NT2/D1 (cell line): ENCODE measurements at regions not wholly inside any gene's neighbourhood (a gene's known extent, or its start where the extent isn't known, plus 50 kb on each side); places are given as distances from the start of the nearest gene placed in this dataset.

Experiments used
- DNase-seq: peaks from one replicate; pipeline ENCODE4 v3.0.0-alpha.2; 2011; ENCODE audit warnings: low read depth, low spot score
- H3K27me3 ChIP-seq: 2 replicates; pipeline ENCODE4 v1.6.0; 2011; ENCODE audit warnings: mild to moderate bottlenecking; ENCODE audit not compliant: insufficient read length, insufficient read depth
- H3K36me3 ChIP-seq: 2 replicates; pipeline ENCODE4 v1.6.1; 2011; ENCODE audit warnings: mild to moderate bottlenecking, low read length, mixed read lengths; ENCODE audit not compliant: insufficient read depth, insufficient read length
- H3K4me1 ChIP-seq: 2 replicates; pipeline ENCODE4 v1.5.1; 2011; ENCODE audit not compliant: insufficient read depth, insufficient read length
- H3K4me3 ChIP-seq: 2 replicates; pipeline ENCODE4 v1.5.1; 2011; ENCODE audit warnings: low read depth; ENCODE audit not compliant: insufficient read length
- H3K9ac ChIP-seq: 2 replicates; pipeline ENCODE4 v1.6.0; 2011; ENCODE audit warnings: low read depth; ENCODE audit not compliant: insufficient read length
- H3K9me3 ChIP-seq: 2 replicates; pipeline ENCODE4 v1.5.1; 2011; ENCODE audit warnings: mild to moderate bottlenecking, low read length; ENCODE audit not compliant: insufficient read depth
- SUZ12 ChIP-seq: IDR thresholded peaks from 2 replicates; pipeline ENCODE4 v1.6.1; 2011; ENCODE audit not compliant: insufficient read length, insufficient read depth; ENCODE audit errors: extremely low read depth
- YY1 ChIP-seq: IDR thresholded peaks from 2 replicates; pipeline ENCODE4 v1.6.1; 2011; ENCODE audit not compliant: insufficient read length, insufficient read depth
- ZNF274 ChIP-seq: IDR thresholded peaks from 2 replicates; pipeline ENCODE4 v1.6.1; 2011; ENCODE audit warnings: mild to moderate bottlenecking, low read depth, low read length

DNA sequence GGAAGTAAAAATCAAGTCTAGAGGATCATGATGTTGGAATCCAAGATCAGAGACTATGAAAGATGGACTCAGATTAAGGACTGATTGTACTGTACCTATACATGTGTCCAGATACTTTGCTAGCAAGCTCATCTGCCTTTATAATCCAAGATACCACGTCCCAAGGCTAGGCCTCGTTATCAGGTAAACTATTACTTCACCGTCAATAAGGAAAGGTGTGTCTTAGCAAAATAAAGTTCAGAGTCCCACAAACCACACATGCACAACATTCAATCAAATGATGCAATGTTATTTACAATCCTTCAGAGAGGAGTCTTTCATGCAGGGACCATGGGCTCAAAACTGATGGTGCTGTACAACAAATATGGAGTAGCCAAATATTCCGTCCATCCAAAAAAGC lies 1092.9 kb downstream of the IGSF11 start:
- Histone ChIP-seq H3K9ac (no peak overlapping the region), H3K4me1 (no peaks in the 10 kb centered on the region), H3K27me3 (no peaks in the 10 kb centered on the region), H3K4me3 (no peak overlapping the region), H3K36me3 (no peaks in the 10 kb centered on the region), H3K9me3 (no peaks in the 10 kb centered on the region)
- no peak for DNase-seq
- TF ChIP-seq SUZ12 (no peak), YY1 (no peak), ZNF274 (no peak)

GRCh38 chr3:117954131-117954530 lies 1080.5 kb downstream of the IGSF11 start:
- no peak overlapping the region for H3K4me3 ChIP-seq
- TF ChIP-seq SUZ12 (no peak), ZNF274 (no peak), YY1 (no peak)
- no peaks in the 10 kb centered on the region for H3K4me1 ChIP-seq
- no peak overlapping the region for H3K9ac ChIP-seq
- H3K27me3 ChIP-seq: no peaks in the 10 kb centered on the region
- no peaks in the 10 kb centered on the region for H3K36me3 ChIP-seq
- DNase-seq: no peak
- no peaks in the 10 kb centered on the region for H3K9me3 ChIP-seq

DNA sequence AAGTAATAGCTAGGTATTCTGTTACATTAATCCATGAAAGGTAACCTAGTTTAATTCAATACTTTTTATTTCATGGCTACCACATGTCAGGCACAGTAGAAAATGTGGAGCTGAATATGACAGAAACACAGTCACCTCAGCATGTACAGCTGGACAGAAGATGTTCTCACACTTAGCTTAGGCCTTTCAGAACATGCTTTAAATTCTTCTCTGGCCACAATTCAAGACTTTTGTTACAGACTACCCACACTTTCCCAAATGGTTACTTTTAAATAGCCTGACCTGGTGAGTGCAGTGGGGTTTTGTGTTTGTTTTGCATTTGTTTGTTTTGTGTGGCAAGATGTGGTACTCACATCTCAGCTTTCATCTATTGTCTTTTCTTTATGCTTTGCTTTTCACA lies 1079.5 kb downstream of the IGSF11 start:
- H3K9me3 ChIP-seq: no peaks in the 10 kb centered on the region
- no peak for TF ChIP-seq ZNF274
- TF ChIP-seq YY1: no peak
- no peak for TF ChIP-seq SUZ12
- no peaks in the 10 kb centered on the region for H3K4me1 ChIP-seq
- H3K27me3 ChIP-seq: no peaks in the 10 kb centered on the region
- DNase-seq: no peak
- no peaks in the 10 kb centered on the region for H3K36me3 ChIP-seq
- no peak overlapping the region for H3K9ac ChIP-seq
- H3K4me3 ChIP-seq: no peak overlapping the region

- Histone ChIP-seq H3K9ac (no peak overlapping the region), H3K4me3 (no peak overlapping the region), H3K4me1 (no peaks in the 10 kb centered on the region), H3K36me3 (no peaks in the 10 kb centered on the region), H3K27me3 (no peaks in the 10 kb centered on the region), H3K9me3 (no peaks in the 10 kb centered on the region)
- TF ChIP-seq ZNF274: no peak
- no peak for TF ChIP-seq SUZ12
- TF ChIP-seq YY1: no peak
- DNase-seq: no peak
Observed at GRCh38 chr3:117958027-117958426, 1076.6 kb downstream of the IGSF11 start.

- Histone ChIP-seq H3K36me3 (no peaks in the 10 kb centered on the region), H3K9me3 (no peaks in the 10 kb centered on the region), H3K4me1 (no peaks in the 10 kb centered on the region), H3K9ac (no peak overlapping the region), H3K27me3 (no peaks in the 10 kb centered on the region), H3K4me3 (no peak overlapping the region)
- no peak for TF ChIP-seq YY1
- TF ChIP-seq ZNF274: no peak
- TF ChIP-seq SUZ12: no peak
- DNase-seq: no peak
Observed at GRCh38 chr3:117962750-117963149, 1071.9 kb downstream of the IGSF11 start.

GRCh38 chr3:117963858-117964257 lies 1070.8 kb downstream of the IGSF11 start:
- H3K9me3 ChIP-seq: no peaks in the 10 kb centered on the region
- H3K27me3 ChIP-seq: no peaks in the 10 kb centered on the region
- no peak for DNase-seq
- H3K9ac ChIP-seq: no peak overlapping the region
- no peaks in the 10 kb centered on the region for H3K36me3 ChIP-seq
- no peaks in the 10 kb centered on the region for H3K4me1 ChIP-seq
- no peak for TF ChIP-seq YY1
- no peak for TF ChIP-seq ZNF274
- no peak for TF ChIP-seq SUZ12
- no peak overlapping the region for H3K4me3 ChIP-seq

DNA sequence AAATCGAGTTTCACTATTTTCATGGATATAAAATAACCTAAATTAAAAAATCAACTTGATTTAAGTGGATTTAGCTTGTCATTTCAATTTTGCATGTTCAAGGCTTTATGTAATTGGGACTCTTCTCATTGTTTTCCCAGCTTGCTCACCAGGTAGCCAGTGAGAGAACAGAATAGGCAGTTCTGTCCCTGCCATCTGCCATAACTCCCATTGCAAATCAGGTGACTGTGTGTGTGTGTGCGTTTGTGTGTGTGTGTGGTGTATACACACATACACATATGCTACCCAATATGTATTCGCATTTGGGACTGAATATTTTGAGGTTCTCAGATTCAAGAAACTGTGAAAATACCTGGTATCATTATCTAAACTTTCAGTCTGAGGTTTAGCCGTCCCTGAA lies 1069.8 kb downstream of the IGSF11 start:
- Histone ChIP-seq H3K27me3 (no peaks in the 10 kb centered on the region), H3K9me3 (no peaks in the 10 kb centered on the region), H3K36me3 (no peaks in the 10 kb centered on the region), H3K9ac (no peak overlapping the region), H3K4me1 (no peaks in the 10 kb centered on the region), H3K4me3 (no peak overlapping the region)
- no peak for TF ChIP-seq SUZ12
- TF ChIP-seq ZNF274: no peak
- DNase-seq: no peak

DNA sequence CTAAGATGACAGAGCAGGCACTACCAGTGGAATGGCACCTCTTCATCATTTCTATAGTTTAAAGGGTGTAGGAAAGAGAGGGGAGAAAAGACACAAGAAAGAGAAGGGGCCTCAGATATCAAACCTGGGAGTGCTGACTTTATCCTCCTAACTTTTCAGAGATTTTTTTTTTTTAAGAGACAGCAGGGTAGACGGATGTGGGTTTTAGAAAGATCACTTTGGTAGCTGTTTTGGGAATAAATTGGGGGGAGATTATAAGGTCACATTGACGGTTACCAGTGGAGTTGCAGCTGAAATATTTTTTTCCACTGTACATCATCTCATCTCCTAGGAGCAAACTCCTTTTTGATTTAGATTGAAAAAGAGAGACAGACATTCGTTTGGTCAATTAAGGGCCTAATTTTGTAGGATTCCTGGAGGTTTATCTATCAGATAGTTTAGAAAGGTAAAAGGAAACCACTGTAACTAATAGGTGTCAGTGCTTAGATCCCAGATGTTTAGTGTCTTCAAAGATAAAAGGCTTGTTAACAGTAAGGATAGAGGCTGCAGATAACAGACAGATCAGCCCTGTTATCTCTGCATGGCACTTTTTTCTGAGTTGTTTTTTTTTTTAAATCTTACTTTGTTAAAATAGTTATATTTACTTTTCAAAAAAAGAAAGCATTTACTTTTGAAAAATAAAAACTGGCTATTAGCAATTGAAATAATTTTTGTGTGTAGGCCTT lies 1057.0 kb downstream of the IGSF11 start:
- no peak for TF ChIP-seq SUZ12
- no peak for TF ChIP-seq ZNF274
- TF ChIP-seq YY1: no peak
- Histone ChIP-seq H3K27me3 (no peaks in the 10 kb centered on the region), H3K9me3 (no peaks in the 10 kb centered on the region), H3K9ac (no peak overlapping the region), H3K36me3 (no peaks in the 10 kb centered on the region), H3K4me1 (no peaks in the 10 kb centered on the region), H3K4me3 (no peak overlapping the region)
- no peak for DNase-seq
